CD4-positive, alpha-beta T cell treated with Interleukin-2 at 100 ng/mL for 4 hours (primary cell): ENCODE measurements at regions not wholly inside any gene's neighbourhood (a gene's known extent, or its start where the extent isn't known, plus 50 kb on each side); places are given as distances from the start of the nearest gene placed in this dataset.

Source experiments
- DNase-seq: peaks from one replicate; pipeline ENCODE4 v3.0.0-alpha.2; 2020; ENCODE audit warnings: low spot score

- peak; percentile 59 for DNase-seq
Measured at GRCh38 chr7:106166651-106167342, 54.7 kb upstream of the SYPL1 start.

GRCh38 chr7:106165337-106165736 is 53.2 kb upstream of the SYPL1 start:
- DNase-seq: no peak

GRCh38 chr7:106163257-106163656 is 51.1 kb upstream of the SYPL1 start:
- no peak for DNase-seq
